ENCODE measurements at regions not wholly inside any gene's neighbourhood (a gene's known extent, or its start where the extent isn't known, plus 50 kb on each side); places are given as distances from the start of the nearest gene placed in this dataset.
"Not testable (repeated sequence)": the region's sequence is repeated elsewhere in the genome, so short reads cannot be mapped to it uniquely, and the experiment has no call there.

DNA sequence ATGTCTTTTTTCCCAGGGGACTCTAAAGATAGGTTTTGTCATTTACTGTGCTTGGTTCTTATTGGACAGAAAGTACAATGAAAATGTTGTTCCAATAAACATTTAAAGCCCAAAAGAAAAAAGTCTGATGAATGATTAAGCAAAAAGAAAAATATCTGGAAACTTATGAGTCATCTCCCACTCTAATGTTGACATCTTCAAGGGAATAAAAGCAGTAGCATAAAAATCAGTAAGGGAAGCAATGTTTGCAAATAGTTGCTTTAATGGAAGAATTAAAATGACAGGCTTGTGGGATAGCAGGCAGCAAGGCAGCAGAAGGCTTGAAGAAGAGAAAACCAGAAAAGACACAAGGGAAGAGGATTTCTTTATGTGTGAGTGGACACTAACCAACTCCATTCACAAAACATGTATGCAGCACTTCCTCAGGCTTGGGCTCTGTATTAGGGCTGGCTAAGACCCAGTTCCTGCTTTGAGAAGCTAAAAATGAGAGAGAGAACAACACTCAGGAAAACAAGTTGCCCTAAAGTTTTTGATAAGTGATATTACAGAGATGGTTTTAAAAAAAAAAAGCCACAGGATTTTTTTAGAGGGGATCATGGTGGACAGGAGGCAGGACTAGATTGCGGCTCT, 263.2 kb upstream of the NT5E start:
- no peak for DNase-seq

DNA sequence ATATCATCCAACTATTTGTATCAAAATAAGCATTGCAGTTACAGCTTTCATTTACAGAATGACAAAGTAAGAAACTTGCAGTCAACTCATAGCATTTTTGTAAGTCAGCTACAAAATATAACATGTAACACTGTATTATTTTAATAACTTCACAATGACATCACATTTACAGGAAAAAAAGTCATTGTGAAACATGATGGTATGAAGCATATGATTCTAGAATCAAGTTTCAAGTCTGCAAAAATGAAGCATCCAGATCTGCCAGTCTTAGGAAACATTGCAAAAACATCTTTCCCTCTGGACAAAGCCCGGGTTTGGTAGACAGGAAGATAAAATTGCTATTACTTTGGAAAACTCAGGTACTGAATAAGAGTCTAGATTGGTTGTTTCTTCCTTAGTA, 263.9 kb upstream of the NT5E start:
- no peak for DNase-seq

DNA sequence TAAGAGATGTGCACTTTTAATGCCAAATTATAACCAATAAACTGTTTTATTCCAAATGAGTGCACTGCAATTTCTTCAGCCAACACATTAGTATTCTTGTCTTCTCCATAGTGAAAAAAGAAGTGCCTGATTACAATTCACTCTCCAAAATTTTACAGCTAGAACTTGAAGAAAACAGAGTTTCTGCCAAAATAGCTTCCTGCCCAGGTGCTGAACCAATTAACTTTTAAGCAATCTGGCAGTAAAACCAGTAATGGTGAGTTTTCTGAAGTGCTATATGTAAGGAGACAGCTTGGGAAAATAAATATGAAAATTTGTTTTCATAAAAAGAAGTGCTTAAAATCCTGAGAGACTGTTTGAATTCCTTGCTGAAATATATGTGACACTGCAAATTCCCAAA, 266.0 kb upstream of the NT5E start:
- DNase-seq: no peak

DNA sequence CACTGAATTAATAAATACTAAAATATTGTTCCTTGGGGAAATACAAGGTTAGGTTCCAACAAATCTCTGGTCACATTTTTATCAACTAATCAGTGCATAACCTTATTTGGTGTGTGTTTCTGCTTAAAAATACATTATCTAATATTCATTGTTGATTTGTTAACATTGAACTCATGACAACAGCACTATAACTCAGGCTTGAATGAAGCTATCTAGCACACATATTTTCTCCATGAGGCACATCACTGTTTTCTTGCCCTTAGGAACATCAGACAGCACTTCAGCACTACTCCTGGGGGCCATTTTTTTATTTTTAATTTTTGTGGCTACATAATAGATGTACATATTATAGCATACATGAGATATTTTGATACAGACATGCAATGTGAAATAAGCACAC, 277.2 kb upstream of the NT5E start:
- DNase-seq: no peak

DNA sequence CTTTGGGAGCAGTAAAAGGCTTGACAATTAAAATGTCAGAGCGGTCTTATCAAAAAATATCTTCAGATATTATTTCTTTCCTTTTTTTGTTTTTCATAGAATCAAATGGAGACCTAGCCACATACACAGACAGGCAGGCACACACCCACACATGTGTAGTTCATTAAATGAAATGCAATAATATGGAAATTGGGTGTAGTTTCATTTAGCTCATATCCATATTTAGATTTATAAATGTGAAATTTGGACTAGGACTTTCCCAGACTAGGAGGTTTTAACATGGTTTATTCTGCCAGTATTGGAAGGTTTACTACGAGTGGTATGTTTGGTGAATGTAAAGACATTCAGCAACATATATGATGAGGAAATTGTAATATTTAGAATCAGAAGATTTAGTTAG, 277.7 kb upstream of the NT5E start:
- DNase-seq: no peak

DNA sequence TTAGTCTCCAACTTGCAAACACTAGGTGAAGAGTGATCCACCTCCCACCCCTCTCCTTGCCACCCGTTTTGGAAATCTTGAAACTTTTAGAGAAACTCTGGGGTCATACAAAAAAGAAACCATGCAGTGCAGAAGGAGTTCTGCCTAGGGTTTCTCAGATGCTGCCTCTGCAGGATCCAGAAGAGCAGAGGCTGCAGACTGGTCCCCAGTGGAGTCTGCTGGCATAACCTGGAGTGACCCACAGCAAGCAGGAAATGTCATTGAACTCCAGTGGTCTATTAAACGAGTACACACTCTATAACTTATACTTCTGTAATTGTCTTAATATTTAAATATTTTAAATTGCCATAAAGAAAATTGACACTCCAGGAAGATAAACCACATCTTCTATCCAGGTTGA, 280.7 kb upstream of the NT5E start:
- no peak for DNase-seq

DNA sequence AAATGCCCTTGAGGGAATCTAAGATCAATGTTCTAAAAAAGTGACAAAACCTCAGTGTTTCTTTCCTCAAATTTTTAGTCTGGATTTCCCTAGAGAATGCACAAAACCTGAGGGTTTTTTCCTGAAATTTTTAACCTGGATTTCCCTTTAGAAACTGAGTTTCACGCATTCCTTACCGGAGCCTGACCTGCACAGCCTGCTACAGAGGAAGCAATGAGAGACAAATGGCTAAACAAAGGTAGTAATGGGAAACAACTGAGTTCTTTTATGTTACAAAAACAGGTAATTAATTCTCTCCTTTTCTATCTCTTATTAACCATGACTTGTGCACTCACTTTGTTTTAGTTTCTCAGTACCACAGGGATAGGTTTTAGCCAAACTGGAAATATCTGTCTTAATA, 281.7 kb upstream of the NT5E start:
- DNase-seq: no peak

DNA sequence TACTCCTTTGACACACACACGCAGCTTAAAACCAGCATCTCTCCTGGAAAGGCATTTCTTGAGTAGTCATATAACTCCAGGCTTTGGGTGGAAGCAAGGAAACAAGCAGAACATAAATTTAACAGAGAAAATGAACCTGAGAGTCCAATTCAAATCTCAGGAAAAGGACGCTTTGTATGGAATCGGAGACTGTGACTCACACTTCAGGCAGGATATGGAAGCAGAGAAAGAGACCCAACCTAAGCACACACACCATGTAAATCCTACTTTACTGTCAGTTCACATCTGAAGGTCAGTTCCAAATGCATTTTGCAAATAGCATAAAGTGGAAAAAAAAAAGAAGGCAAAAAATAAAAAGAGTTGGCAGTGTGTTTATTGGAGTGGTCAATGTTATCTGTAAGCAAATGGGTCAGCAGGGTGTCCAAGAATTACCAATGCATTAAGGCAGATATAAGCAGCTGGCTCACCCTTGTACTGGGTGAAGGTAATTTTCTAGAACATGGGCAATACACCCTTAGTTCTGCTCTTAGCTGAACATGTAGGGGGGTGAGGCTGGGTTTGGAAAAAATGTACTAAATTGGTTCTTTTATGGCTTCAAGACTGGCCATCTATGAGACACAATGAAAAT, 283.7 kb upstream of the NT5E start:
- DNase-seq: no peak

DNA sequence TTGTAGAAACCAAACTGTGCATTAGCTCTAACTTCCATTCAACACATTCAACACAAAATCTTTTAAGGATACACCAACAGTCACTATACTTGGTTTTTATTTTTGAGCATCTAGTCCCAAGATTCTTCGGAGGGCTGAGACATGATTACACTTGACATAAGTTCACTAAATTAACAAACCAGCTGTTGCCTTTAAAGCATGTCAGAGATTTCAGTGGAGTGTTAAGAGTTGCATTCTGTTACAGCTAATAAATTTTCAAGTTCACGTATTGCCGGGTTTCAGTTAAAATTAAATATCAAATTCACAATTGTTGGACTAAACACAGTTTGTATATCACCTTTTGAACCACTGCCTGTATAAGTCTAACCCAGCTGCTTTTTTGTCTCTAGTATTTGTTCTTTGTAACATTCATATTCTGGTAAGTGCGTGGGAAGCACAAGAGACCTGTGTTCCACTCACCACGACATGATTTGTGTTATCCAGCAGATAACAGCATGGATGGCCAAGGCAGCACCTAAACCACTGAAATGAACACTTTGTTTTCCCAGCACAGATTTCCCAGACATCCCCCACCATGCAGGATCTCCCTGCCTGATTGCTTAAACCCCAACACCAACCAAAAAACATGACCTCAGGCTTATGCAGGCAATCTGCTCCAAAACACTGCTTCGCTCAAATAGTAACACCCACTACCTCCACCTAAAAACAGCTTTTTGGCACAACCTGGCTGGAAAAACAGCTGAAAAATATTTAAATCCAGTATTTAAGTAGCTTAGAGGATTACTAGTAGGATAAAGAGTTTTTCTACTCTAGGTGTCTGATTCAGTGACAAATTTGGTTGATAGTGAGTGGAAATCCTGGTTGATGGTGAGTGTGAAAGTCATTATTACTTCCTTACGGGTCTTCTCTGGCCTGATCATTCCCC, 286.5 kb upstream of the NT5E start:
- no peak for DNase-seq

DNA sequence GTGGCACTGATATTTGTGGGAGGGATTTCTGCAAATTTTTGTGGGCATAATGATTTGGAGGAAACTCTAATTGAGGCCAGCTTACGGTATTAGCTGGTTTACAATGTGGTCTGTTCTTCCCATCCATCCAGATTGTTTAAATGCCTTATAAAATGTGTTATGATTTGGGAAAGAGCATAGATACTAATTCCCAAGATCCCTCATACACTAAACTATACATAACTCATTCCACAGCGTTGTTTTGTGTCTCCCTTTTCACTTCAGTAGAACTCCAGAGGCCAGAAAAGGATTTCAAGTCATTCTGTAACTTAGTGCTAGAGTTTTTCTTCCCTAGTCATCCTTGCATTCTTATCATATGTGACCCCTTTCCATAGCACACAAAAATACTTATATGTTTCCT, 292.6 kb upstream of the NT5E start:
- DNase-seq: no peak

DNA sequence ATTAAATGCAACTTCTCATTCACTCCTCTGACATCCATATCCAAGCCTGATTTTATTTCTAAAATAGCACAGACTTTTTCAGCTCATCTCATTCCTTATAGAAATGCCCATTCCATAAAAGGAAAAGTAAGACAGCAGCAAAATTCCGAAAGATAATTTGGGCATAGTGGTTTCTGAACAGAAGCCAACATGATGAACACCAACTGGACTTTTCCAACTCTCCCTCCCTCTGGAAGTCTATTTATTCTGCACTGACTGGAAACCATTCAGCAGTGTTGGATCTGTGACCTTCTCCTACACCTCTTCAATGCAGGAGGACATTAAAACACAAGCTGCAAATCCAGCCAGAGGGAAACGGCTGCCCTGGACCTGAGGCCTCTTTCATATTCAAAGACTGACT, 306.2 kb upstream of the NT5E start:
- DNase-seq: no peak

DNA sequence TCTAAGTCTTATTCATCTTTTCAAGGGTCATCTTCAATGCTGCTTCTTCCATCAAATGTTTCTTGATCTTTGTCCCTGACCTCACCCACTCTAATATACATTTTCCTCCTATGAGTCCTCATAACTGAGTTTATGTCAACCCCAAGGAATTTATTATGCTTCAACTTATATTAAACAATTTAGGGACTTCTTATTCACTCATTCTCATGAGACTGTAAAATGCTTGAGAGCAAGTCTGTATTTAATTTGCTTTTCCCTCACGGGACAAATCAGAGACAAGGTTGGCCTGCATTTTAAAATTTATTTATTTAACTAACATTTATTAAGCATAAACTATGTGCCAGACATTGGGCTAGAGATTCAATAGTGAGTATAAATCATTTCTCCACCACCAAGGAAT, 312.0 kb upstream of the NT5E start:
- DNase-seq: no peak

DNA sequence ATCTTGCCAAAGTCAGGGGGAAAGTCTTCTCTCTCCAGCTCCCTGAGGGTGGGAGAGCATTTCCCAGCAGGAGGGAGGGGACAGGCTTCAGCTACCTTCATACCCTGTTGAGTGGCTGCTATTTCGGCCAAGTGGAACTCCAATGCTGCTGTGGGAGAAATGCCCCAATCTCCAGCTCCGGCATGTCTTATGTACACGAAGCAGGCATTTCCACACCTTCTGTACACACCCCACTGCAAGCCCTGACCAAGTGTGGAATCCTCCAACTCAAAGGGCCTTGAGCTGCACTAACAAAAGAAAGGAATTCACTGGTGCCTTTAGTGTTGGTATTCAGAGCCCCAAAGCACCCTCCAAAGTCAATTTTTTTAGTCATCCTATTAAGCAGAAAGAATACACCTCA, 313.6 kb upstream of the NT5E start:
- DNase-seq: no peak

DNA sequence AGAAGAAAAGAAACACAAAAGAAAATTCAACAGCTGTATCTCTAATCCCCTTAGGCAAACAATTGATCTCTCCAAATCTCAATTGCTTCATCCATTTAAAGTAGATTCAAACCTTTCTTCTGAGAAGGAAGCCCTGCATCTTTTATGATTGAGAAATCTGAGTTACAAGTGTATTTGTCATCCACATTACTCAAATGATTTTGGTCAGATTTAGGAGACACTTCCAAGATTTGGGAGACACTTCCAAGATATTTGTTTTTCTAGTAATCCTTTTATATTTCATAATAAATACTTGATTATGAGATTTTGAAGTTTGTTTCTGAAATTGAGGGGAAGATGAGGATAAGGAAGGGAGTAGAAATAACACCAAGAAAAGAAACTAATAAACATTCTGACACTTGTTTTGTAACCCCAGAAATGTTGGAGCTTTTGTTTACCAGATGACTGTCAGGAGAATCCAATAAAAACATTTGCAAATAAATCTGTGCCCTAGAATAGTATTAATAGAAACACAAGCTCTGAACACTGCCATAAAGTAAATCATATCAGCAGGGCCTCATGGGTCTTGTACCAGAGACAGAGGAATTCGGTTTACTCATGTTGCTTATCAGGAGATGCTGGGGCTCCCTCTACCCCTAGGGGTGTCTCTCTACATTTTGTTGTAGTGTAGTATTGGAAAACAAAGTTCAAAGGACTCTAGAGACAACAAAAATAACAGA, 314.3 kb upstream of the NT5E start:
- no peak for DNase-seq

DNA sequence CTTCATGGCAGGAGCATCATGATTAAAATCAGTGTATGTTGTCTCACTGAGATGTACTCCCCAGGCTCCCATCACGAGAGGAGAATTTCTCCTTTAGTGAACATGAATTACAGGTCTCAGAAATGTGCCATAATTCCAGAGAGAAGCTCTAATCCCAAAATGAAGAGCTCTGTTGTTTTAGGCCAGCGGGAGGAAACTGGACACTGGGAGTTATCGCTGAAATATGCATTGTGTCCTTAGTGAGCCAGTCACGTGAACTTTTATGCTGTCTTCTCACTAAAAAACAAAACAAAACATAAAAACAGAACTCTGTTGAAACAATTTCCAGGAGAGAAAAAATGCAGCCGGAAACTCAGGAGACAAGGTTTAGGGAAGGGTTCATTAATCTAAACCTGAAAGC, 315.7 kb upstream of the NT5E start:
- DNase-seq: no peak

DNA sequence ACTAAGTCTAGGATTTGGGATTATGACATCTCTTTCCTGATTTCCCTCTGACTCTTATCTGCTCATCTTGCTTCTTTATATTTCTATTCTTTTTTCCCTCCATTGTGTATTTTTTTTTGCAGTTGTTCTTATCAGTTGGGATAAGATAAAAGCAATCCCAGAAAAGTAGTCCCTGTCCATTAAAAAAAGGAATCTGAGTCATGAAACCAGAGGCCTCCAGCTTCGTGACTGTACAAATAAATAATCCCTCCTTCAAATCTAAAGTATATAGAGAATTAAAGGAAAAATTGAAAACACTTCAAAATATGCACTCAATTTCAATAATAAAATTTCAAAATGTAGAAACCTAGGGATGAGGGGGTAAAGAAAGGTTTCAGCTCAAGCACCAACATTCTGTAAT, 317.8 kb upstream of the NT5E start:
- no peak for DNase-seq

DNA sequence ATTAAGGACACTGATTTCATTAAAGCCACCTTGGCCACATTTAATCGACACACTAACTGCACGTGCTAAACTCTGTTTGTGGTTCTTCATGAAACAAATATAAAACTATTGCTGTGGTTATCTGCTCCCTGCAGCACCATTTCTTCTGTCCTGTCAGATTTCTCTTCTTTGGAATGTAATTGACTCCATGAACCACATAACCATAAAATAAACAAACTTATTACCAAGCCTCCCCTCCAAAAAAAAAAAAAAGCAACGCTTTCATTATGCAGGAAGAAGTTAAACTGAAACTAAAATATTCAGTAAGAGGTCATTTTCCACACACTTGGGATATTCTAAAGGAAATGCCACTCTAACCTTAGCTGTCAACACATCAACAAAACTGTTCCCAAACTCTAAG, 319.1 kb upstream of the NT5E start:
- no peak for DNase-seq

DNA sequence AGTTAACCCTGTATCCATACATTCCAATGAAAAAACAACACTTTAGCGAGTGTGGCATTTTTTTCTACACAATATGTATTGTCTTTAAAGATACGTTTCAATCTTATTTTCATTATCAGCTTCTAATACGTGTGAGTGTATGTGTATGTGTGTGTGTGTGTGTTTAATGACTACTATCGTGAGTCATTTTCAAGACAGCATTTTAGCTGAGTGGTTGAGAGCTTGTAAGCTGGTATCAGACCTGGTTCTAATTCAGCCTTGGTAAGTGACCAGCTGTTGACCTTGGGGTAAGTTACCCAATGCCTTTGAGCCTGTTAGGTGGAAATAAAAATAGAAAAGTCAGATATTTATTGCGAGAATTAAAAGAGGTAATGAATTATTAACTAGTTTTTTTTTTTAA, 320.0 kb upstream of the NT5E start:
- no peak for DNase-seq

DNA sequence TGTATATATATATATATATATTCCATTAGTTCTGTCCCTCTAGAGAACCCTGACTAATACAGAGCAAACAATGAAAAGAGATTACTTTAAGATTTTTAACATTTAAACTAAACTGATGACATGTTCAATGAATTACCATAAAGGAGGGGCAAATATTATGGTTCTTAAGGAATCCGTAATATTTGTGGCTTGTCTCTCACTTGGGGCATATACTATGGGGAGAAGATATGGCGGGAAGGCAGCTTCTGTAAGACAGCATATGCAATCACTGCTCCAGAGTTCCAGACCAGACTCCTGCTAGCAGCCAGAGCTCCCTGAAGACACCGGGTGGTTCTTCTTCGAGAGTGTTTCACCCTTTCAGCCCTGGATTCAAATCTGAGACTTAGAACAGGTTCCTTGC, 321.1 kb upstream of the NT5E start:
- DNase-seq: no peak

DNA sequence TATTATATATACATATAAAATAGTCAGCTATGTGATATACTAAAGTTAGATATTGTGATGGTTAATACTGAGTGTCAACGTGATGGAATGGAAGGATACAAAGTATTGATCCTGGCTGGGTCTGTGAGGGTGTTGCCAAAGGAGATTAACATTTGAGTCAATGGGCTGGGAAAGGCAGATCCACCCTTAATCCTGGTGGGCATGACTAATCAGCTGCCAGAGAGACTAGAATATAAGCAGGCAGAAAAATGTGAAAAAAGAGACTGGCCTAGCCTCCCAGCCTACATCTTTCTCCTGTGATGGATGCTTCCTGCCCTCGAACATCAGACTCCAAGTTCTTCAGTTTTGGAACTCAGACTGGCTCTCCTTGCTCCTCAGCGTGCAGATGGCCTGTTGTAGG, 321.6 kb upstream of the NT5E start:
- DNase-seq: not testable (repeated sequence)

DNA sequence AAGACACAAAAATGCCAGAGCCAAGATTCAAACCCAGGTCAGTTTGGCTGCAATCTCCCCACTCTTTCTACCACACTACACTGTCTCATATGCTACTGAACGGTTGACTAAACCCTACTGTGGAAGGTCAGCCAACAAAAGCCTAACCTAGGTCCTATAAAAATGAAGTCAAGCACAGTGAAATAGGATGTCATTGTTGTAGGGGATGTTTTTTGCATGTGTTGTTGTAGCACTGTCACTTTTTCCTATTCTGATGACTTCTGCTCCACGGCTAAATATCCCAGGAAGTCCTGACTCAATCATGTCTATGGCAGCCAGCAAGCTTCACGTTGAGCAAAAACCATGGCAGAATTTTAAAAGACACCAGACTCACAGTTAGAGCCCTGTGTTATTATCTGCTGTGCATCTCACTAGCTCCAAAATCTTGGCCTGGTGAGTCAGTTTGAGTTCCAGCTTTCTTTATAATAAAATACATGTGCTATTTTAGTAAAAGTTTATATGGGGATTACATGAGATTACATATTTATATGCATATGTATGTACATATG, 322.1 kb upstream of the NT5E start:
- DNase-seq: no peak

DNA sequence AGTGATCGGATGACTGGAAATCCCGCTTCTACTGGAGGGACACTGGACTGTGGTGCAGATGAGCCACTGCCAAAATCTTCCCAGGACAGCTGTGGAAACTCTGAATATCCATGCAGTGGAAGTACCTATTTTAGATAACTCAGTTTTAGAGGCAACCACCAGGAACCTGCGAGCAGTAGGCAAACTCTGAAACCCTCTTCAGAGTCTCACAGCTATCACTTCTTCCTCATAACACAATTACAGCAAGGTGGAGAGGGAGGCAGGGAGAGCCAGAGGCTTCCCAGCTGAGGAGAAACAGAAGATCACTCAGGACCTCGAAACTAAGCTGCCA, 322.8 kb upstream of the NT5E start:
- no peak for DNase-seq

DNA sequence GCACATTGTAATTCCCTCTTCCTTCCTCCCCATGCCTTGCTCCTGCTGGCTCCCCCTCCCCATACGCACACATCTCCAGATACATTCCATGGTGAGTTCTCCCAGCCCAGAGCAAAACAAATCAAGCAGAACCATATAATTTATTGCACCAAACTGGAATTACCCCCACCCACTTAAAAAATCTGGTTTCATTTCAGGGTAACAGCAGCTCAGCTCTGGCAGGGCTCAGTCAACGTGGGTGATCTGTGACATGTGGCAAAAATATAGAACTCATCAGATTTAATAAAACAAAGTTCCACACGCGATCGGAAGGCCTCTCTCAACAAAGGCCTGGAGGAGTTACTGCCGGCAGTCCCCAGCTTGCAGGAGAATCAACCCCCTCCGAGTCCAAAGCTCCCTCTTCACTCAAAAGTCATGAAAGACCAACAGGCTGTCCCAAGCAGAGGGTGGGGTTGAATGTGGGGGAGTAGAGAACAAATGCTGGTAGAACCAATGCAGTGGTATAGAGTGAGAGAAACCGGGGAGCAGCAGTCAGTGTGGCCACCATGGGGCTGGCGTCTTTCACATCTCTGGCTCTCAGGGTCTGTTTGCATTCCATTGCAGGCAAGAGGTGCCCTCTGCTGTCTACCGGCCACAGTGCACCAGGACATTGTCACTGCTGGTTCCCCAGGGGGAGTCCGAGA, 323.3 kb upstream of the NT5E start:
- DNase-seq: peak; percentile 82

Data from SHP77 treated with DMSO at 0.1 percent for 48 hours (cell line).